HEK293T (cell line): ENCODE measurements at regions not wholly inside any gene's neighbourhood (a gene's known extent, or its start where the extent isn't known, plus 50 kb on each side); places are given as distances from the start of the nearest gene placed in this dataset.

ENCODE experiments used
- ARNT ChIP-seq: fragments of 450-650 bp; IDR thresholded peaks from 2 replicates; pipeline ENCODE4 v1.6.1; 2017; ENCODE audit warnings: mild to moderate bottlenecking
- BHLHE40 ChIP-seq: fragments of 450-650 bp; IDR thresholded peaks from 2 replicates; pipeline ENCODE4 v1.6.1; 2016; ENCODE audit warnings: mild to moderate bottlenecking, moderate library complexity, borderline replicate concordance
- CTBP1 ChIP-seq: fragments of 450-650 bp; IDR thresholded peaks from 2 replicates; pipeline ENCODE4 v1.6.1; 2016; ENCODE audit warnings: borderline replicate concordance
- ELF4 ChIP-seq: fragments of 450-650 bp; IDR thresholded peaks from 2 replicates; pipeline ENCODE4 v1.6.1; 2017; ENCODE audit warnings: antibody characterized with exemption
- FOXK2 ChIP-seq: fragments of 450-650 bp; IDR thresholded peaks from 2 replicates; pipeline ENCODE4 v1.6.1; 2016; ENCODE audit warnings: mild to moderate bottlenecking
- FOXM1 ChIP-seq: fragments of 450-650 bp; IDR thresholded peaks from 2 replicates; pipeline ENCODE4 v1.6.1; 2017; ENCODE audit warnings: mild to moderate bottlenecking, borderline replicate concordance
- HDGF ChIP-seq: fragments of 450-650 bp; IDR thresholded peaks from 2 replicates; pipeline ENCODE4 v1.6.1; 2017; ENCODE audit warnings: antibody characterized with exemption, borderline replicate concordance
- LEF1 ChIP-seq: fragments of 450-650 bp; IDR thresholded peaks from 2 replicates; pipeline ENCODE4 v1.6.1; 2017; ENCODE audit warnings: mild to moderate bottlenecking, borderline replicate concordance
- SP1 ChIP-seq: fragments of 450-650 bp; IDR thresholded peaks from 2 replicates; pipeline ENCODE4 v1.6.1; 2017
- TARDBP ChIP-seq: fragments of 450-650 bp; IDR thresholded peaks from 2 replicates; pipeline ENCODE4 v1.6.1; 2016
- ZNF384 ChIP-seq: fragments of 450-650 bp; IDR thresholded peaks from 2 replicates; pipeline ENCODE4 v1.6.1; 2016

GRCh38 chrX:46398126-46398525 is 147.1 kb downstream of the ZNF674 start:
- no peak for TF ChIP-seq SP1
- TF ChIP-seq BHLHE40: no peak
- no peak for TF ChIP-seq HDGF
- no peak for TF ChIP-seq LEF1
- TF ChIP-seq ZNF384: no peak
- no peak for TF ChIP-seq ELF4
- no peak for TF ChIP-seq CTBP1
- TF ChIP-seq TARDBP: no peak
- TF ChIP-seq FOXM1: no peak
- TF ChIP-seq FOXK2: no peak
- TF ChIP-seq ARNT: no peak
